Left lung (tissue), 4 donors: ENCODE measurements at regions not wholly inside any gene's neighbourhood (a gene's known extent, or its start where the extent isn't known, plus 50 kb on each side); places are given as distances from the start of the nearest gene placed in this dataset.
A peak's percentile ranks its signal among the peaks of the same experiment; 100 is the strongest.

Source experiments
- ATAC-seq: fragments of 200-7000 bp; cut with Tn5 transposase; one replicate; pipeline ENCODE4 v1.9.1; 2020; ENCODE audit warnings: moderate library complexity
- DNase-seq, 4 donors: peaks; one replicate each; pipeline ENCODE4 v3.0.0-alpha.2; 2013 to 2020
- H3K27ac ChIP-seq, 2 donors: fragments of 200-600 bp; sonication (generic) in 1 of 2; one replicate each; pipeline versions ENCODE4 v1.5.0 to v1.8.0; 2020 to 2021
- H3K27me3 ChIP-seq, 2 donors: fragments of 200-600 bp; sonication (generic) in 1 of 2; one replicate each; pipeline versions ENCODE4 v1.5.0 to v1.8.0; 2020 to 2021
- H3K36me3 ChIP-seq, 2 donors: fragments of 200-600 bp; sonication (generic) in 1 of 2; one replicate each; pipeline versions ENCODE4 v1.5.0 to v1.8.0; 2020 to 2021
- H3K4me1 ChIP-seq, 2 donors: fragments of 200-600 bp; one replicate each; pipeline ENCODE4 v1.8.0; 2021
- H3K4me3 ChIP-seq, 2 donors: fragments of 200-600 bp; sonication (generic) in 1 of 2; one replicate each; pipeline versions ENCODE4 v1.5.0 to v1.8.0; 2020 to 2021; ENCODE audit warnings: mild to moderate bottlenecking in 1 of 2
- H3K9me3 ChIP-seq, 2 donors: fragments of 200-600 bp; sonication (generic) in 1 of 2; one replicate each; pipeline versions ENCODE4 v1.5.0 to v1.8.0; 2020 to 2021
- intact Hi-C, 2 donors: fragments of 100-400 bp; cut with DNase I; formaldehyde crosslinking; loops; one replicate each; pipeline versions ENCODE4 v1.11.2 to v1.14.2; 2022
- TF ChIP-seq, protein P1 (sequence below), 2 donors: fragments of 200-600 bp; sonication (generic) in 1 of 2; IDR thresholded peaks; one replicate each; pipeline versions ENCODE4 v1.5.0 to v1.8.0; 2021; ENCODE audit warnings: antibody characterized with exemption in 2 of 2
- donor health status: DM: no; HTN: yes; CAD: no.
- donor health status: DM: no; HTN: no; CAD: no.

DNA sequence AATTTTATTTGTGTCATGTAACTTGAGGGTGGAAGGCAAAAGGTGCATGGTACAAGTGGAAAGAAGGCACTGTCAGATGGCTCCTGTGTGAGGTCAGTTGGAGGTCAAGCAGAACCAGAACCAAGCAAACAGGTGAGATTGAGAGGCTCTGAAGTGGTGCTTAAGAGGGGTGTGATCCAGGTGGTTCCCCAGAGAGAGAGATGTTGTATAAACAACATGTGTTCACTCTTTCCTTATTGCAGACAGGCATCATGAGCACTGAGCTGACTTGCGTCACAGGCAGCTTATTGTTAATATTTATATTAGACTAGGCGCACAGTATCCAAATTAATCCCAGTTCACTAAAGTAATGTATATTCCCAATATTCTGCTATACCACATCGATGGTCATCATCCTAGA lies 56.8 kb downstream of the CXCL13 start:
- Histone ChIP-seq H3K9me3 (no peaks in the 10 kb centered on the region), H3K4me3 (no peak overlapping the region), H3K27me3 (no peaks in the 10 kb centered on the region), H3K4me1 (peaks cover 0 to 3% of the 10 kb centered on the region in 2 donors), H3K36me3 (no peaks in the 10 kb centered on the region), H3K27ac (no peak overlapping the region)
- TF ChIP-seq, protein P1, sequence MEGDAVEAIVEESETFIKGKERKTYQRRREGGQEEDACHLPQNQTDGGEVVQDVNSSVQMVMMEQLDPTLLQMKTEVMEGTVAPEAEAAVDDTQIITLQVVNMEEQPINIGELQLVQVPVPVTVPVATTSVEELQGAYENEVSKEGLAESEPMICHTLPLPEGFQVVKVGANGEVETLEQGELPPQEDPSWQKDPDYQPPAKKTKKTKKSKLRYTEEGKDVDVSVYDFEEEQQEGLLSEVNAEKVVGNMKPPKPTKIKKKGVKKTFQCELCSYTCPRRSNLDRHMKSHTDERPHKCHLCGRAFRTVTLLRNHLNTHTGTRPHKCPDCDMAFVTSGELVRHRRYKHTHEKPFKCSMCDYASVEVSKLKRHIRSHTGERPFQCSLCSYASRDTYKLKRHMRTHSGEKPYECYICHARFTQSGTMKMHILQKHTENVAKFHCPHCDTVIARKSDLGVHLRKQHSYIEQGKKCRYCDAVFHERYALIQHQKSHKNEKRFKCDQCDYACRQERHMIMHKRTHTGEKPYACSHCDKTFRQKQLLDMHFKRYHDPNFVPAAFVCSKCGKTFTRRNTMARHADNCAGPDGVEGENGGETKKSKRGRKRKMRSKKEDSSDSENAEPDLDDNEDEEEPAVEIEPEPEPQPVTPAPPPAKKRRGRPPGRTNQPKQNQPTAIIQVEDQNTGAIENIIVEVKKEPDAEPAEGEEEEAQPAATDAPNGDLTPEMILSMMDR (IDR thresholded peaks at IDR 0.05): no peak
- DNase-seq (peak in 2 of 4 donors; percentile 26 to 45), ATAC-seq (peak; percentile 92)
- intact Hi-C loops: no loop called here
